ENCODE measurements at regions not wholly inside any gene's neighbourhood (a gene's known extent, or its start where the extent isn't known, plus 50 kb on each side); places are given as distances from the start of the nearest gene placed in this dataset.

- no peak for DNase-seq (ENCODE audit: low spot score in 2 of 2, unreplicated experiment in 2 of 2)
- no peaks in the 10 kb centered on the region for H3K27me3 Mint-ChIP-seq (ENCODE audit: low read depth)
- H3K36me3 Mint-ChIP-seq = no peaks in the 10 kb centered on the region
- no peaks in the 10 kb centered on the region for H3K9me3 Mint-ChIP-seq
- H3K4me3 Mint-ChIP-seq = no peak overlapping the region
- H3K27ac Mint-ChIP-seq = no peak overlapping the region
- peaks cover 1% of the 10 kb centered on the region for H3K4me1 Mint-ChIP-seq
- no peak for TF ChIP-seq CTCF (IDR thresholded peaks at IDR 0.05; ENCODE audit: unreplicated experiment)
Measured at GRCh38 chr10:4569151-4569550, 256.9 kb upstream of the AKR1E2 start.

- TF ChIP-seq CTCF (IDR thresholded peaks at IDR 0.05; ENCODE audit: unreplicated experiment) = no peak
- Mint-ChIP-seq H3K4me3 (no peak overlapping the region), H3K9me3 (no peaks in the 10 kb centered on the region)
Measured at GRCh38 chr10:4568731-4569130, 257.3 kb upstream of the AKR1E2 start.

GRCh38 chr10:4568086-4568485 is 257.9 kb upstream of the AKR1E2 start:
- peaks cover 1% of the 10 kb centered on the region for H3K4me1 Mint-ChIP-seq
- DNase-seq (ENCODE audit: low spot score in 2 of 2, unreplicated experiment in 2 of 2) = no peak
- no peaks in the 10 kb centered on the region for H3K36me3 Mint-ChIP-seq
- TF ChIP-seq CTCF (IDR thresholded peaks at IDR 0.05; ENCODE audit: unreplicated experiment) = no peak
- H3K9me3 Mint-ChIP-seq = no peaks in the 10 kb centered on the region
- H3K27ac Mint-ChIP-seq = no peak overlapping the region
- no peaks in the 10 kb centered on the region for H3K27me3 Mint-ChIP-seq (ENCODE audit: low read depth)
- no peak overlapping the region for H3K4me3 Mint-ChIP-seq

More at GRCh38 chr10:4568731-4569130, 257.3 kb upstream of the AKR1E2 start:
- no peaks in the 10 kb centered on the region for H3K27me3 Mint-ChIP-seq (ENCODE audit: low read depth)
- H3K4me1 Mint-ChIP-seq = peaks cover 1% of the 10 kb centered on the region
- no peak for DNase-seq (ENCODE audit: low spot score in 2 of 2, unreplicated experiment in 2 of 2)
- H3K27ac Mint-ChIP-seq = no peak overlapping the region
- H3K36me3 Mint-ChIP-seq = no peaks in the 10 kb centered on the region

GRCh38 chr10:4567637-4568036 is 258.4 kb upstream of the AKR1E2 start:
- H3K27ac Mint-ChIP-seq = no peak overlapping the region
- no peaks in the 10 kb centered on the region for H3K27me3 Mint-ChIP-seq (ENCODE audit: low read depth)
- H3K4me3 Mint-ChIP-seq = no peak overlapping the region
- no peak for TF ChIP-seq CTCF (IDR thresholded peaks at IDR 0.05; ENCODE audit: unreplicated experiment)
- DNase-seq (ENCODE audit: low spot score in 2 of 2, unreplicated experiment in 2 of 2) = no peak
- H3K9me3 Mint-ChIP-seq = no peaks in the 10 kb centered on the region
- H3K36me3 Mint-ChIP-seq = no peaks in the 10 kb centered on the region
- H3K4me1 Mint-ChIP-seq = peaks cover 1% of the 10 kb centered on the region

- H3K27ac Mint-ChIP-seq = no peak overlapping the region
- H3K27me3 Mint-ChIP-seq (ENCODE audit: low read depth) = no peaks in the 10 kb centered on the region
- DNase-seq (ENCODE audit: low spot score in 2 of 2, unreplicated experiment in 2 of 2) = no peak
- peaks cover under 1% of the 10 kb centered on the region for H3K9me3 Mint-ChIP-seq
- H3K36me3 Mint-ChIP-seq = no peaks in the 10 kb centered on the region
- TF ChIP-seq CTCF (IDR thresholded peaks at IDR 0.05; ENCODE audit: unreplicated experiment) = no peak
- H3K4me1 Mint-ChIP-seq = peaks cover 1% of the 10 kb centered on the region
- no peak overlapping the region for H3K4me3 Mint-ChIP-seq
Measured at GRCh38 chr10:4566011-4566410, 260.0 kb upstream of the AKR1E2 start.

- H3K4me3 Mint-ChIP-seq = no peak overlapping the region
- peaks cover 4% of the 10 kb centered on the region for H3K4me1 Mint-ChIP-seq
- no peak for DNase-seq (ENCODE audit: low spot score in 2 of 2, unreplicated experiment in 2 of 2)
- no peak for TF ChIP-seq CTCF (IDR thresholded peaks at IDR 0.05; ENCODE audit: unreplicated experiment)
- H3K27me3 Mint-ChIP-seq (ENCODE audit: low read depth) = no peaks in the 10 kb centered on the region
- peaks cover 10% of the 10 kb centered on the region for H3K9me3 Mint-ChIP-seq
- no peak overlapping the region for H3K27ac Mint-ChIP-seq
- H3K36me3 Mint-ChIP-seq = no peaks in the 10 kb centered on the region
Measured at GRCh38 chr10:4561296-4561695, 264.7 kb upstream of the AKR1E2 start.
